Lower leg skin (tissue), 3 donors: ENCODE measurements at regions not wholly inside any gene's neighbourhood (a gene's known extent, or its start where the extent isn't known, plus 50 kb on each side); places are given as distances from the start of the nearest gene placed in this dataset.

Source experiments
- CTCF ChIP-seq, 3 donors: fragments of 450-650 bp; IDR thresholded peaks; one replicate each; pipeline ENCODE4 v1.5.1; 2016; ENCODE audit warnings: antibody characterized with exemption in 3 of 3, mild to moderate bottlenecking in 3 of 3, moderate library complexity in 2 of 3
- POLR2A ChIP-seq, 2 donors: fragments of 450-650 bp; IDR thresholded peaks; one replicate each; pipeline ENCODE4 v1.6.1; 2016 to 2017; ENCODE audit warnings: antibody characterized with exemption in 2 of 2, mild to moderate bottlenecking in 1 of 2, moderate library complexity in 1 of 2

DNA sequence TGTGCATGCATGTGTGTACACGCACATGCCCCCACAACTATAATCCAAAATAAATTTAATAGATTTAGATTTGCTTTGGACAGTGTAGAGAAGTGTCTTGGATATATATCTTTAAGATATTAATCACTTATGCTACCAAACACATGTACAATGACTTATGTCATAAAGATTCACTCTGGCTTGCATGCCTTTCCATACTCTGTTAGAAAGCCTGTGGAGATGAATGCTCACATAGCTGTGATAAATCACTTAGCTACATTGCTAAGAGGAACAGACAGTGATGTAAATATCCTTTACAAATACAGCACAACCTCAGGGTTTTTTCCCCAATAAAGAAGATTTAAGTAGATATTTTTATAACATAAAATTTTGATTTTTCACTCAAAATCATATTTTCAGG is 2484.8 kb upstream of the PCDH20 start:
- TF ChIP-seq CTCF (IDR thresholded peaks at IDR 0.05) (no peak), POLR2A (IDR thresholded peaks at IDR 0.05) (no peak)
